GM12873 (cell line): ENCODE measurements at regions not wholly inside any gene's neighbourhood (a gene's known extent, or its start where the extent isn't known, plus 50 kb on each side); places are given as distances from the start of the nearest gene placed in this dataset.

ENCODE experiments used
- CTCF ChIP-seq: IDR thresholded peaks from 2 replicates; pipeline ENCODE4 v1.5.1; 2012; ENCODE audit warnings: low read depth, mild to moderate bottlenecking, moderate library complexity, low read length, control low read depth; ENCODE audit not compliant: insufficient read depth; ENCODE audit errors: missing control alignments

DNA sequence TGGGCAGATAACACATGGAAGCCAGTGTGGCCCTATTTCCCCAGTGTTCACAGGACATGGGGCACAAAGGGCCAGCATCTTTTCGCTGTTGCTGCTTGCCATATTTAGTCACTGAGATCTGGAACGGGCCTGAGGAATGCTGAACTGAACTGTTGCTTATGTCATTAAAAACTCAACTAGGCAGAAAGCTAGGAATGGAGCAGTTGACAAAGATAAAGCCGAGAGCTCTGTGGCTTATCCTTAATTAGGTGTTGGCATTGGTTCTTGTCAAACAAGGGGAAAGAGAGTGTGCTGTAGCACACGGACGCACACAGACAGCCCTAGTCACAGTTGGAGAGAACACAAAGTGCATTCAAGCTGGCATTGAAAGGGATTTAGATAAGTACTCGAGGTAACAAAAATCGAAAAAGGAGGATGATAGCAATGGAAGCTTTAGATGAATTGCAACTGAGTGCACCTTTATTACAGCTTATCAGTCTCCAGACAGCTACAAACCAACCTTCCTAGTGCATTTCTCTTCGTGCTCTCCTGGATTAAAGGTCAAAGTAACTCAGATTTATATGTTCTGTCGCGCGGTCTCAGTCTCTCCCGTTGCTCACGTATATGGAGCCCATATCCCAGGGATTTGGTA is 450.2 kb upstream of the ZNF608 start:
- TF ChIP-seq CTCF: no peak

DNA sequence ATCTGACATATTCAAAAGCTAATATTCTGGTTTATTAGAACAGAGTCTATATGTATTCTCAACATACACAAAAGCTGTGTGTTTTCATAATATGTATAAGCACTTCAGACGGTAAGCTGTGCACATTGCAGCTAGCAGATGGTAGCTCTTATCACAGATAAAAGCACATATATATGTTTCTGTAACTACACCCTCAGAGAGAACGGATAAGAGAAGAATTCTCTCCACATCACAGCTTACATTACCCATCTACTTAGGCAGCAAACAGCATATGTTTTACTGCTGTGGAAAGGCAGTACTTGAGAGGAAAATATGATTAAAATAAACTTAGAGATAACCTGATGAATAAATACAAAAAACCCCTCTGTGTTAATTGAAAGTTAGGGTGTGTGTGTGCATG is 450.9 kb upstream of the ZNF608 start:
- TF ChIP-seq CTCF: no peak

- no peak for TF ChIP-seq CTCF
Measured at GRCh38 chr5:125198270-125198974, 452.0 kb upstream of the ZNF608 start.

- TF ChIP-seq CTCF: no peak
Measured at GRCh38 chr5:125199373-125199772, 452.9 kb upstream of the ZNF608 start.

DNA sequence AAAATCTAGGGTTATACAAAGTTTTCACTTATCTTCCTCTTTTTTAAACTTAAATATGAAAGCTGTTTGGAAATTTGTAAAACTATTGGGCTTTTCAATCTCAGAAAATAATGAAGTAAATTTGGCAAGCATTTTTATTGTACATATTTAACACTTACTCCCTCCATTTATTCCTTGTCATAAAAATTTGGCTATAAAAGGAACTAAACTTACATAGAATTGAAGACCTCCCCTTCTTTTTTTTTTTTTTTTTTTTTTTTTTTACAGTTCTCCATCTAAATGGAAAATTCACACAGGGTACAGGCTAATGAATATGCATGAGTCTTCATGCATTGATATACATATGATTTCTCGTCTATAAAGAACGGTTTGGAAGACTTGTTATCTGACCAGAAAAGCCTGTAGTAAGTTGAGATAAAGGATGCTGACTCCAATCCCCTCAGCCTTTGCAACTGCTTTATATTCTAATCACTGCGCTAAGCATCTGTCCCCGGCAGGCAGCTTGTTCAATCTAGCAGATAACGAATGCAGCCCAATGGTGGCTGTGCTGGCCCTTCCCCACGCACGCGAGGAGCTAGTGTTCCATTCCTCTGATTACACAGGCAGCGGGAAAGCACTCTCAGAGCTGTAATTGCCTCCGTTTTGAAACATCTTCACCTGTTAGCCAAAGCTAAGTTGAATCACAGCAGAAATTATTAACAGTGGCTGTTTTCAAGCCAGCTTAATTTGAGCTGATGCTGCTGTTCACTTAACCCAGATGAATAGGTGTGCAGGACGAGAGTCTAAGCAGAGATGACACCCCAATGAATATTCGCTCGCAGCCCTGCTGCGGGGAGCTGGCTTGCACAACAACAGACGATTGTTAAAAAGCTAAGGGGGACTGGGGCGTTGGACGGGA is 453.8 kb upstream of the ZNF608 start:
- no peak for TF ChIP-seq CTCF

DNA sequence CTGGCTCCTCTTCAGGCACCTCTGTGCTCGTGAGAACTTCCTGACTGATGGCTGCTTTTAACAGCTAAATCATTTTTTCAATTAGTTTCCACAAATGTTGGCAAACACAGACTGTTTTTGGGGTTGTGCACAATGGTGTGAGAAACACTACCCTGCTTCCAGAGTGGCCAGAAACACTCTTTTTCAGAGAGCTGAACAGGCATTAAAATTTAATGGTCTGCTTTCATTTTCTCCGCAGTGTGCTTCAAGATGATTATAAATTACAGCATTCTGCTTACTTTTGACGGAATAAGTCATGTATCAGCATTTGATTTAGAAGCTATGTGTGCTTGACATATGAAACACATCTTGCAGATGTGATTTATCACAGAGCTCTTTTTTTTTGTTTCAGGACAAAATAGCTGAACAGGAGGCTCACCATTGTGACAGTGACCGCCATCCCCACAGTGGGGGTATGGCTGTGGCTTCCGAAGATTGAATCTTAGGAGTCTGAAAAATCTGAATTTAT is 454.5 kb upstream of the ZNF608 start:
- no peak for TF ChIP-seq CTCF
